Activated B cell treated with CpG ODN at 0.5 μM for 24 hours (primary cell): ENCODE measurements at regions not wholly inside any gene's neighbourhood (a gene's known extent, or its start where the extent isn't known, plus 50 kb on each side); places are given as distances from the start of the nearest gene placed in this dataset.
A peak's percentile ranks its signal among the peaks of the same experiment; 100 is the strongest.

Experiments
- ATAC-seq: fragments of 200-7000 bp; cut with Tn5 transposase; one replicate; pipeline ENCODE4 v1.10.0; 2021; ENCODE audit warnings: low read depth, mild to moderate bottlenecking, moderate library complexity
- CTCF ChIA-PET: fragments of 350-600 bp; sonication (Branson Sonifier 250); formaldehyde crosslinking; loops from one replicate; lab custom pipeline; 2021; ENCODE audit warnings: antibody characterized with exemption; lab: Charles Lee
- POLR2A ChIA-PET: fragments of 350-600 bp; sonication (Branson Sonifier 250); formaldehyde crosslinking; loops from one replicate; lab custom pipeline; 2021; ENCODE audit warnings: antibody characterized with exemption; lab: Charles Lee
- DNase-seq: peaks from one replicate; pipeline ENCODE4 v3.0.0; 2022
- H3K27ac Mint-ChIP-seq: one replicate; pipeline ENCODE4 v1.8.0; 2020; ENCODE audit warnings: mixed read lengths
- H3K27me3 Mint-ChIP-seq: one replicate; pipeline ENCODE4 v1.8.0; 2021; ENCODE audit warnings: mixed read lengths
- H3K36me3 Mint-ChIP-seq: one replicate; pipeline ENCODE4 v1.8.0; 2021; ENCODE audit warnings: low read depth, mixed read lengths
- H3K4me1 Mint-ChIP-seq: one replicate; pipeline ENCODE4 v1.8.0; 2021; ENCODE audit warnings: mixed read lengths
- H3K4me3 Mint-ChIP-seq: one replicate; pipeline ENCODE4 v1.8.0; 2020; ENCODE audit warnings: mild to moderate bottlenecking, mixed read lengths
- H3K9me3 Mint-ChIP-seq: one replicate; pipeline ENCODE4 v1.8.0; 2020; ENCODE audit warnings: mixed read lengths
- CTCF ChIP-seq: fragments of 200-600 bp; IDR thresholded peaks from one replicate; pipeline ENCODE4 v1.8.0; 2022; ENCODE audit warnings: antibody characterized with exemption, mild to moderate bottlenecking
- intact Hi-C: fragments of 100-400 bp; cut with micrococcal nuclease; formaldehyde crosslinking; loops from one replicate; pipeline ENCODE4 v1.15.1; 2024

- ChIA-PET CTCF (no interaction called here), POLR2A (no interaction called here)
- peak overlapping the region; percentile 12 for H3K4me3 Mint-ChIP-seq
- DNase-seq (no peak), ATAC-seq (no peak)
- peaks cover 5% of the 10 kb centered on the region for H3K9me3 Mint-ChIP-seq
- peak overlapping the region; percentile 13 for H3K27ac Mint-ChIP-seq
- peaks cover 57% of the 10 kb centered on the region for H3K4me1 Mint-ChIP-seq
- no peaks in the 10 kb centered on the region for H3K36me3 Mint-ChIP-seq
- no peaks in the 10 kb centered on the region for H3K27me3 Mint-ChIP-seq
- no peak for TF ChIP-seq CTCF
- intact Hi-C loops = loop anchor here (1.0 kb wide), 2 partner anchors 10 to 40 kb away; no protein-coding TSS in a partner anchor
These were observed 288.8 kb downstream of the HS3ST1 start for GRCh38 chr4:11139871-11140270.

GRCh38 chr4:11138964-11139363, 289.7 kb downstream of the HS3ST1 start:
- no peaks in the 10 kb centered on the region for H3K27me3 Mint-ChIP-seq
- ChIA-PET POLR2A (interaction anchor here (1.0 kb wide), 1 partner anchor 39 kb away, joined by 3 read pairs; no protein-coding TSS in a partner anchor), CTCF (no interaction called here)
- ATAC-seq = peak; percentile 87
- peak overlapping the region; percentile 17 for H3K4me3 Mint-ChIP-seq
- peaks cover 64% of the 10 kb centered on the region for H3K4me1 Mint-ChIP-seq
- DNase-seq = no peak
- H3K27ac Mint-ChIP-seq = peak overlapping the region; percentile 54
- H3K9me3 Mint-ChIP-seq = peaks cover 5% of the 10 kb centered on the region
- H3K36me3 Mint-ChIP-seq = no peaks in the 10 kb centered on the region
- no peak for TF ChIP-seq CTCF
- intact Hi-C loops = loop anchor here (1.0 kb wide), 2 partner anchors 11 to 39 kb away; no protein-coding TSS in a partner anchor

- H3K36me3 Mint-ChIP-seq = no peaks in the 10 kb centered on the region
- DNase-seq (no peak), ATAC-seq (no peak)
- H3K27me3 Mint-ChIP-seq = no peaks in the 10 kb centered on the region
- TF ChIP-seq CTCF = no peak
- H3K9me3 Mint-ChIP-seq = peaks cover 9% of the 10 kb centered on the region
- peaks cover 55% of the 10 kb centered on the region for H3K4me1 Mint-ChIP-seq
- intact Hi-C loops = no loop called here
- ChIA-PET POLR2A (no interaction called here), CTCF (no interaction called here)
- no peak overlapping the region for H3K4me3 Mint-ChIP-seq
- no peak overlapping the region for H3K27ac Mint-ChIP-seq
These were observed 294.0 kb downstream of the HS3ST1 start for GRCh38 chr4:11134705-11135104.

- peaks cover 47% of the 10 kb centered on the region for H3K4me1 Mint-ChIP-seq
- DNase-seq (no peak), ATAC-seq (no peak)
- H3K27me3 Mint-ChIP-seq = no peaks in the 10 kb centered on the region
- ChIA-PET CTCF (no interaction called here), POLR2A (no interaction called here)
- H3K9me3 Mint-ChIP-seq = peaks cover 6% of the 10 kb centered on the region
- no peak overlapping the region for H3K4me3 Mint-ChIP-seq
- H3K27ac Mint-ChIP-seq = peak overlapping the region; percentile 33
- TF ChIP-seq CTCF = no peak
- no peaks in the 10 kb centered on the region for H3K36me3 Mint-ChIP-seq
- intact Hi-C loops = no loop called here
These were observed 294.8 kb downstream of the HS3ST1 start for GRCh38 chr4:11133868-11134267.

- Mint-ChIP-seq H3K36me3 (no peaks in the 10 kb centered on the region), H3K27ac (peak overlapping the region; percentile 8), H3K4me1 (peaks cover 33% of the 10 kb centered on the region), H3K27me3 (no peaks in the 10 kb centered on the region), H3K4me3 (no peak overlapping the region), H3K9me3 (peaks cover 4% of the 10 kb centered on the region)
- ChIA-PET POLR2A (no interaction called here), CTCF (no interaction called here)
- ATAC-seq = no peak
- intact Hi-C loops = no loop called here
- no peak for TF ChIP-seq CTCF
- DNase-seq = no peak
These were observed 296.2 kb downstream of the HS3ST1 start for GRCh38 chr4:11132478-11132877.
